ENCODE measurements at regions not wholly inside any gene's neighbourhood (a gene's known extent, or its start where the extent isn't known, plus 50 kb on each side); places are given as distances from the start of the nearest gene placed in this dataset.

GRCh38 chr12:77645966-77646598 is 184.6 kb upstream of the NAV3 start:
- TF ChIP-seq CTCF (IDR thresholded peaks at IDR 0.05) = no peak

GRCh38 chr12:77644915-77645605 is 185.6 kb upstream of the NAV3 start:
- no peak for TF ChIP-seq CTCF (IDR thresholded peaks at IDR 0.05)
- H3K9me3 ChIP-seq (ENCODE audit: control insufficient read depth, insufficient read depth, low read length) = no peaks in the 10 kb centered on the region
- Mint-ChIP-seq H3K27ac (no peak overlapping the region), H3K9me3 (peaks cover 3% of the 10 kb centered on the region in 2 donors), H3K36me3 (no peaks in the 10 kb centered on the region), H3K27me3 (ENCODE audit: low read depth in 2 of 2) (no peaks in the 10 kb centered on the region), H3K4me1 (no peaks in the 10 kb centered on the region), H3K4me3 (no peak overlapping the region)
- H3K27ac ChIP-seq (ENCODE audit: low read length) = no peak overlapping the region
- no peak for ATAC-seq
- no peak overlapping the region for H3K4me3 ChIP-seq (ENCODE audit: low read length)
- no peaks in the 10 kb centered on the region for H3K27me3 ChIP-seq (ENCODE audit: control insufficient read depth, insufficient read depth, low read length)
- H3K4me1 ChIP-seq (ENCODE audit: control insufficient read depth, insufficient read depth, low read length) = no peaks in the 10 kb centered on the region
- no peaks in the 10 kb centered on the region for H3K36me3 ChIP-seq (ENCODE audit: control insufficient read depth, insufficient read depth, low read length)
- intact Hi-C loops (cut with micrococcal nuclease) = no loop called here
- 53% methylated on average over 3 of the region's 3 CpGs for WGBS (ENCODE audit: insufficient coverage)
- DNase-seq = no peak

More at GRCh38 chr12:77645966-77646598, 184.6 kb upstream of the NAV3 start:
- no peaks in the 10 kb centered on the region for H3K27me3 ChIP-seq (ENCODE audit: control insufficient read depth, insufficient read depth, low read length)
- Mint-ChIP-seq H3K36me3 (no peaks in the 10 kb centered on the region), H3K4me1 (no peaks in the 10 kb centered on the region), H3K27me3 (ENCODE audit: low read depth in 2 of 2) (no peaks in the 10 kb centered on the region), H3K27ac (no peak overlapping the region), H3K9me3 (peaks cover 2% of the 10 kb centered on the region in 2 donors), H3K4me3 (no peak overlapping the region)
- no peaks in the 10 kb centered on the region for H3K4me1 ChIP-seq (ENCODE audit: control insufficient read depth, insufficient read depth, low read length)
- no peaks in the 10 kb centered on the region for H3K9me3 ChIP-seq (ENCODE audit: control insufficient read depth, insufficient read depth, low read length)
- no peak overlapping the region for H3K4me3 ChIP-seq (ENCODE audit: low read length)
- DNase-seq (no peak), ATAC-seq (no peak)
- WGBS (ENCODE audit: insufficient coverage) = 72% methylated on average over 4 of the region's 5 CpGs
- no peak overlapping the region for H3K27ac ChIP-seq (ENCODE audit: low read length)
- H3K36me3 ChIP-seq (ENCODE audit: control insufficient read depth, insufficient read depth, low read length) = no peaks in the 10 kb centered on the region
- intact Hi-C loops (cut with micrococcal nuclease) = no loop called here

- Mint-ChIP-seq H3K4me3 (no peak overlapping the region), H3K27me3 (ENCODE audit: low read depth in 2 of 2) (no peaks in the 10 kb centered on the region), H3K9me3 (peaks cover 2 to 5% of the 10 kb centered on the region in 2 donors), H3K4me1 (no peaks in the 10 kb centered on the region), H3K27ac (no peak overlapping the region), H3K36me3 (no peaks in the 10 kb centered on the region)
- 86% methylated on average over 1 of the region's 3 CpGs for WGBS (ENCODE audit: insufficient coverage)
- Histone ChIP-seq H3K4me3 (ENCODE audit: low read length) (no peak overlapping the region), H3K27me3 (ENCODE audit: control insufficient read depth, insufficient read depth, low read length) (no peaks in the 10 kb centered on the region), H3K36me3 (ENCODE audit: control insufficient read depth, insufficient read depth, low read length) (no peaks in the 10 kb centered on the region), H3K27ac (ENCODE audit: low read length) (no peak overlapping the region), H3K9me3 (ENCODE audit: control insufficient read depth, insufficient read depth, low read length) (no peaks in the 10 kb centered on the region), H3K4me1 (ENCODE audit: control insufficient read depth, insufficient read depth, low read length) (no peaks in the 10 kb centered on the region)
- no peak for TF ChIP-seq CTCF (IDR thresholded peaks at IDR 0.05)
- ATAC-seq (no peak), DNase-seq (no peak)
- intact Hi-C loops (cut with micrococcal nuclease) = no loop called here
These were observed 188.4 kb upstream of the NAV3 start for GRCh38 chr12:77642246-77642645.

- no peak overlapping the region for H3K4me3 Mint-ChIP-seq
- no peak for TF ChIP-seq CTCF (IDR thresholded peaks at IDR 0.05)
- no peaks in the 10 kb centered on the region for H3K36me3 Mint-ChIP-seq
- H3K9me3 Mint-ChIP-seq = peaks cover 2 to 5% of the 10 kb centered on the region in 2 donors
- no peaks in the 10 kb centered on the region for H3K36me3 ChIP-seq (ENCODE audit: control insufficient read depth, insufficient read depth, low read length)
- H3K27ac Mint-ChIP-seq = no peak overlapping the region
- H3K27ac ChIP-seq (ENCODE audit: low read length) = no peak overlapping the region
- ATAC-seq (no peak), DNase-seq (no peak)
- no peaks in the 10 kb centered on the region for H3K9me3 ChIP-seq (ENCODE audit: control insufficient read depth, insufficient read depth, low read length)
- no peaks in the 10 kb centered on the region for H3K27me3 ChIP-seq (ENCODE audit: control insufficient read depth, insufficient read depth, low read length)
- H3K27me3 Mint-ChIP-seq (ENCODE audit: low read depth in 2 of 2) = no peaks in the 10 kb centered on the region
- H3K4me1 Mint-ChIP-seq = no peaks in the 10 kb centered on the region
- intact Hi-C loops (cut with micrococcal nuclease) = no loop called here
- no peaks in the 10 kb centered on the region for H3K4me1 ChIP-seq (ENCODE audit: control insufficient read depth, insufficient read depth, low read length)
- H3K4me3 ChIP-seq (ENCODE audit: low read length) = no peak overlapping the region
These were observed 190.3 kb upstream of the NAV3 start for GRCh38 chr12:77640356-77640755.
